HG03354 (cell line): ENCODE measurements at regions not wholly inside any gene's neighbourhood (a gene's known extent, or its start where the extent isn't known, plus 50 kb on each side); places are given as distances from the start of the nearest gene placed in this dataset.
A peak's percentile ranks its signal among the peaks of the same experiment; 100 is the strongest.
"Not testable (repeated sequence)": the region's sequence is repeated elsewhere in the genome, so short reads cannot be mapped to it uniquely, and the experiment has no call there.

Experiments
- ATAC-seq: cut with Tn5 transposase; IDR thresholded peaks from one replicate; pipeline ENCODE4 v1.9.1; 2021; ENCODE audit warnings: mild to moderate bottlenecking; ENCODE audit not compliant: unreplicated experiment, poor library complexity, severe bottlenecking

DNA sequence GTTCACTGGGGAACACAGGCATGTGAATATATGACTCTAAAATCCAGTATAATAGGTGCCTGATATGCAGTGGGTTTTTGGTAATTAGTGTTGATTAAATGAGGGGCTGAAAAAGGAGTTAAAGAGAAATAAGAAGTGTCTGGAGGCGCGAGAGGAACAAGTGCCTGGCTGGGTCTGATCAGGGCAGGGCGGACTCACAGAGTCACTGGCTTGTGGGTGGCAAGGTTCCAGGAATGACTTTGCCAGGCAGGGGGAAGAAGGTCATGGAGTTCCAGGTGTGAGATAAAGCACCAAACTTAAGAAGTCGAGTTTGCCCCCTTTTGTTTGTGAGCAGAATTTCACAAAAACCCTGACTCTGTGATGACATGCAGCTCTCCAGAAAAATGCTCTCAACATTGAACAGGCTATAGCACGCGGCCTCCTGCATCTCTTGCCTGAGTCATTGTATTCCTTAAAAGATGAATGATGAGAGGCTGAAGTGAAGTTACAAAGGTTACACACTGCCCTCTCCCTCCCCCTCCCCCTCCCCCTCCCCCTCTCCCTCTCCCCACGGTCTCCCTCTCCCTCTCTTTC lies 63.0 kb upstream of the LMCD1 start:
- ATAC-seq, result no peak

DNA sequence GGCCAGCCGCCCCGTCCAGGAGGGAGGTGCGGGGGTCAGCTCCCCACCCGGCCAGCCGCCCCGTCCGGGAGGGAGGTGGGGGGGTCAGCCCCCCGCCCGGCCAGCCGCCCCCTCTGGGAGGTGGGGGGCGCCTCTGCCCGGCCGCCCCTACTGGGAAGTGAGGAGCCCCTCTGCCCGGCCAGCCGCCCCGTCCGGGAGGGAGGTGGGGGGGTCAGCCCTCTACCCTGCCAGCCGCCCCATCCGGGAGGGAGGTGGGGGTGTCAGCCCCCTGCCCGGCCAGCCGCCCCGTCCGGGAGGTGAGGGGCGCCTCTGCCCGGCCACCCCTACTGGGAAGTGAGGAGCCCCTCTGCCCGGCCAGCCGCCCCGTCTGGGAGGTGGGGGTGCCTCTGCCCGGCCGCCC lies 61.5 kb upstream of the LMCD1 start:
- ATAC-seq, result not testable (repeated sequence)

DNA sequence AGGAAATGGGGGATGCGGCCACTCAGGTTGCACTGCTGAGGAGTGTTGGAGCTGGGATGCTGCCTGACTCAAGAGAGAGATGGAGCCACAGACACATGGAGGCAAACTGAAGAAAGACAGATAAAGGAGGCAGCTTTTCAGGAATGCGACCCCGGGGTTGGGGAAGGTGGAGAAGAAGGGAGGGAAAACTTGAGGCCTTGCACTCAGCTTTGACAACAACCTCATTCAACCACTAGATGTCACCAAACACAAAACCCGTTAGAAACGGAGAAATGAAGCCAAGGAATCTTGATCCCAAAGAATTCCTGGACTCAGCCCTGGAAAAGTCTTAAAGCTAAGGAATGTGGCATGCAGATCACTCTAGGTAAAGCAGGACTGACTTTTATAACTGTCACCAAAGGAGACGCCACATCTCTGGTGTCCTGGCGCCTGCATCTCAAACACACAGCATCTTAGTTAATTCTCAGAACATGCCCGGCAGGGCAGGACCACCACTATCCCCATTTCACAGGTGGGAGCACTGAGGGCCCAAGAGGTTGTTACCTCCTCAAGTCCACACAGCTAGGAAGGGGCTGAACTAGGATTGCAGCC lies 59.6 kb upstream of the LMCD1 start:
- no peak for ATAC-seq

DNA sequence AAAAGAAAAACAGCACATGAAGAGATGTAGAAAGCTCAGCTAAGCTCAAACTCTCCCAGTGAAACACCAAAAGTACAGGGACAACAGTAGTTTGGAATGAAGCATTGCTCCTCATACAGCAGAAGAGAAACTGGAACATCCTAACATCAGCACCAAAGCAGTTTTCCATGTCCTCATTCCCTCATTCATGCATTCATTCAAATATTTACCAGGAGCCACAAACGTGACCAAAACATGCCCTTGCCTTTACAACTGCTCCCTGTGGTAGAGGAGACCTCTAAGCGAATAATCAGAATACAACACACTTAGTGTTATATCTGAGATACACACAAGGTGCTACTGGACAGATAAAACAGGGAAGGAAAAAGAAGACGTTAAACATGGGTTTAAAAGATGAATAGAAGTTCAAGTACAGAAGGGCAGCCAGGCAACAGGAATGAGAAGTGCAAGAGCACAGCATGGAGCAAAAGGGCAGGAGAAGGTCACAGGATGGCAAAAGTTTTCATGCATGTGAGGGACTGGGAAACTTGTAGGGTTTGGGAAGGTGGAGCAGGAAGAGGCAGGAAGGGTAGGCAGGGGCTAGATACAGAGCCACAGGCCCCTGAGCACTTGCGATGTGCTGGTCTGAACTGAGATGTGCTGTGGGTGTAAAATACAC lies 58.5 kb upstream of the LMCD1 start:
- ATAC-seq, result no peak

DNA sequence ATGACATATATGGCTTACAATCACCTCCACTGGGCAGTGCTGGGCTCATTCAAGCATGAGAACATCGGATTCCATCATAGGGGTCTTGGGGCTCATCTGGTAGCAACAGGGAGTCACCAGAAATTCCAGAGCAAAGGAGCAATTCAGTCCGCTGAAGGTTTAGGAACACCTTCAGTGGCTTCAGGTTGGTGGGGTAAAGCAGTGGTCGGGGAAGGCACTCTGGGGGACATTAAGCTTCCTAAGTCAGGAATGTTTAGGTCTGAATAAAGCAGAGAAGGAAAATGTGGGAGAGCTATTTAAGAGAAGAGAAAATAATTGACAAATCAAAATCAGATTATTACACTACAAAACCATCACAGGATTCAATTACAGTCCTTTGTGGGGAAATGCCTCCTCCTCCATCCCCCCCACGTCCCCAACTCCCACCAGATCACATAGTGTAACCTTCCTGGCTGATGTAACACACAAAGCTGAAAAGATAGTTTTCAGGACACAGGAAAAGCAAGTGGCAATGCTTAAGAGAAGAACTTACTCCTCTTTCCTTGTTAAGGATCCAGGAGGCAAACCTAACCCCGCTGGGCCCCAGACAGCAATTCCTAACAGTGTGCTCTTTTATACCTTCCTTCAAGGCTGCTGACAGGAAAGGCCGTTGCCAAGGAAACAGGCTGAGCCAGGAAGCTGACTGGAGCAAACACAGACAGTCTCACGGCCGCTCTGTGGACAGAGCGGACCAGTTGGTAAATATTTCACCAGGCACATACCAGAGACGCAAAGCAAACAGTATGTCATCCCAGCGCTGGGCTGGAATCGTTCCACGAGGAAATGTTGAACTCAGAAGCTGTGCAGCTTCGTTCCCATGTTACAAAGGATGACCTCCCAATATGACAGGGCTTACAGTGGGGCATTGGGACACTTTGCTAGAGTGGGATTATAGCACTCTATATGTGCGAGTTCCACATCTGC lies 57.5 kb upstream of the LMCD1 start:
- ATAC-seq, result peak; percentile 82

DNA sequence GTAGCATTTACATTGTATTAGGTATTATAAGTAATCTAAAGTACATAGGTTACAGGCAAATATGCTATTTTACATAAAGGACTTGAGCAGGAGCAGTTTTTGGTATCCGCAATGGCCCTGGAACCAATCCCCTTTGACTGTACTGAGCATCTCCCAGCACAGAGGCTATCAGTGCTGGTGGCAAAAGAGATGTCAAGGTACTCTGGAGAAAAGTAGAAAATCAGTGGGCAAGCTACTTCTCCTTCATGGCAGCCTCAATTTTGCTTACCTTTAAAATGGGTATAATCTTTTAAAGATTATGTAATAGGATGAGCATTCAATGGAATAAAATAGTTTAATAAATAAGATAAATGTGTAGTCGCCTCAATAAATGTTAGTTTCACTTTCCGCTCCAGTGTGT lies 56.7 kb upstream of the LMCD1 start:
- no peak for ATAC-seq

DNA sequence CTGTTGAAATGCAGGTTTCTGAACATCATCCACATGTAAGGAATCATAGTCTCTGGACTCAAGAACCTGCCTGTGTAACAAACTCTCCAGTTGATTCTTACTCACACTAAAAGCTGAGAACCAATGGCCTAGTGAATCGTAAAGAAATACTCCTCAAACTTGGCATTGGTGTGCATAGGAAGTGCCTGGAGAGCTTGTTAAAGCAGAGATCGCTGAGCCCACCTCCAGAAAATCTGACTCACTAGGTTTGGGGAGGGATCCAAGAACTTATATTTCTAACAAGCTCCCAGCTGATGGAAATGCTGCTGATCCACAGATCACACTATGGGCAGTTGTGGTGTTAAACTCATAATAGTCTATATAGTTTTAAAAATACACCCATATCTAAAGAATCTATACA lies 55.8 kb upstream of the LMCD1 start:
- no peak for ATAC-seq

DNA sequence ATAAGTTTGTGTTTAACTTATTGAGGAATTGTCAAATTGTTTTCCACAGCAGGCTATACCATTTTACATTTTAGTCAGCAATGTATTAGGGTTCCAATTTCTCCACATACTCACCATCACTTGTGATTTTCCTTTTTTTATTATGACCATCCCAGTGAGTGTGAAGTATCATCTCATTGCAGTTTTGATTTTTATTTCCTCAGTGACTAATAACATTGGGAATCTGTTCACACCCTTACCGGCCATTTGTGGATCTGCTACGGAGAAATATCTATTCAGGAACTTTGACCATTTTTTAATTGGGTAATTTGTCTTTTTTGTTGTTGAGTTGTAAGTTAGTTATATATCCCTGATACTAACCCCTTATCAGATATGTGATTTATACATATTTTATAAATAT lies 54.8 kb upstream of the LMCD1 start:
- ATAC-seq, result no peak

DNA sequence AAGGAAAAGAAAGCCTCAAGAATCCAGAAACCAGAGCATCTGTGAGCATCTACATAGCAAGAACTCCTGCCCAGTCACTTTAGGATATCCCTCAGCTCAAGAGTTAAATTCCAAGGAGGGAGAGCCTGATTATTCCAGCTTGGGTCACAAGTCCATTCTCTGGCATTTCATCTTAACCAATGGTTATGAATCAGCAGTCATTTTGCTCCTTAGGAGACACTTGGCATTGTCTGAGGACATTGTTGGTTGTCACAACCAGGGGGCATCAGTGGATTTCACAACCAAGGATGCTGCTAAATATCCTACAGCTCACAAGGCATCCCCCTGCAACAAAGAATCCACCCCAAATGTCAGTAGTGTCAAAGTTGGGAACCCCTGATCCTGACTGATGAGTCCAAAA lies 51.0 kb upstream of the LMCD1 start:
- no peak for ATAC-seq

DNA sequence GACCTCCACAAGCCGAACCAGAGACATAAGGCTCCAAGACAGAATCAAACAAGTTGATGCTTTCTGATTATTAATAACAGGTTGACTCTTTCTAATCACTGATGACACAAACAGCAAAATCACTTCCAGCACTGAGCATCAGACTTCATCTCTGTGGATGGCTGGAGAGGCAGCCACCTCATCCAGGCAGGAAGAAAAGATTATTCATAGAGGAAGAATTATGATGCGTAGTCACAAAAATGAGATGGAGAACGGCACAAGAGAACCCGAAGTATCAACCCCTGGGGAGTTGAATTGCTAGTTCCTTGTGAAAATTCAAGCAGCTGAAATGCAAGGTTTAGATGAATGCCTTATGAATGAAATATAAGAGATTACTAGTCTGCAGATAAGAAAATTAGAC lies 49.9 kb upstream of the LMCD1 start:
- ATAC-seq, result no peak
